ENCODE measurements at regions not wholly inside any gene's neighbourhood (a gene's known extent, or its start where the extent isn't known, plus 50 kb on each side); places are given as distances from the start of the nearest gene placed in this dataset.

- no peak for TF ChIP-seq CTCF (IDR thresholded peaks at IDR 0.05; ENCODE audit: control extremely low read depth in 1 of 3, insufficient read depth in 1 of 3, low read depth in 1 of 3, low read length in 3 of 3)
- no peak for TF ChIP-seq MAFK (IDR thresholded peaks at IDR 0.05; ENCODE audit: low read depth, low read length)
- no peak for TF ChIP-seq CREB1 (IDR thresholded peaks at IDR 0.05)
Measured at GRCh38 chr4:169854090-169854489, 96.3 kb upstream of the HPF1 start.

Measured in H1 (cell line).